Nephron (organoid): ENCODE measurements at regions not wholly inside any gene's neighbourhood (a gene's known extent, or its start where the extent isn't known, plus 50 kb on each side); places are given as distances from the start of the nearest gene placed in this dataset.
A peak's percentile ranks its signal among the peaks of the same experiment; 100 is the strongest.

Experiments used
- H3K27ac Mint-ChIP-seq, 3 experiments: 2 replicates each; pipeline ENCODE4 v1.8.0; 2020; ENCODE audit warnings: mixed read lengths in 3 of 3, mild to moderate bottlenecking in 2 of 3, moderate library complexity in 1 of 3
- H3K27me3 Mint-ChIP-seq: 2 replicates; pipeline ENCODE4 v1.8.0; 2021; ENCODE audit warnings: low read depth, mild to moderate bottlenecking, moderate library complexity, mixed read lengths
- H3K36me3 Mint-ChIP-seq: 2 replicates; pipeline ENCODE4 v1.8.0; 2020; ENCODE audit warnings: low read depth, mixed read lengths
- H3K4me1 Mint-ChIP-seq: 2 replicates; pipeline ENCODE4 v1.8.0; 2020; ENCODE audit warnings: mixed read lengths
- H3K4me3 Mint-ChIP-seq, 3 experiments: 2 replicates each; pipeline ENCODE4 v1.8.0; 2020; ENCODE audit warnings: mild to moderate bottlenecking in 3 of 3, mixed read lengths in 3 of 3, moderate library complexity in 2 of 3
- H3K9me3 Mint-ChIP-seq: 2 replicates; pipeline ENCODE4 v1.8.0; 2020; ENCODE audit warnings: mixed read lengths
- CTCF ChIP-seq, 3 experiments: fragments of 200-600 bp; sonication (generic); IDR thresholded peaks; one replicate each; pipeline ENCODE4 v1.5.0; 2021; ENCODE audit warnings: antibody characterized with exemption in 3 of 3; ENCODE audit not compliant: unreplicated experiment in 3 of 3

GRCh38 chr18:54712306-54712705, 116.0 kb upstream of the RAB27B start:
- Mint-ChIP-seq H3K4me1 (no peaks in the 10 kb centered on the region), H3K27me3 (peaks cover 8% of the 10 kb centered on the region), H3K9me3 (peaks cover 7% of the 10 kb centered on the region), H3K36me3 (no peaks in the 10 kb centered on the region), H3K4me3 (no peak overlapping the region), H3K27ac (no peak overlapping the region)
- TF ChIP-seq CTCF (IDR thresholded peaks at IDR 0.05; ENCODE audit: unreplicated experiment in 3 of 3), result no peak

DNA sequence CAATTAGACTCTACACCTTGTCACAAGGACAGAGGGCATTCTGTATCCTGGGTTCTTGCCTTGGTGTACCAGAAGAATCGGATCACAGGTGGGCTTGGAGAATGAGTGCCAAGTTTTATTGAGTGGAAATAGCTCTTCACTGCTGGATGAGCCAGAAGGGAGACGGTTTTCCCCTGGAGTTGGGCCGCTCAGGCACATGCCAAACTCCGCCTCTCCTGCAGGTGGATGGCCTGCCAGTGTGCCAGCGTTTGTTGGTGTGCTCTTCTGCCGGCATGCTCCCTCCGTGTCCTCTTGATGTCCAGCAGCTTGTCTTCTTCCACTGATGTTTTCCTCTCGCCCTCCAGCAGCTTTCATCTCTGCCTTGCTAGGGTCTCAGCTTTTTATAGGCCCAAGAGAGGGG, 115.5 kb upstream of the RAB27B start:
- peaks cover 13% of the 10 kb centered on the region for H3K27me3 Mint-ChIP-seq
- peaks cover 4% of the 10 kb centered on the region for H3K4me1 Mint-ChIP-seq
- no peak for TF ChIP-seq CTCF (IDR thresholded peaks at IDR 0.05; ENCODE audit: unreplicated experiment in 3 of 3)
- H3K9me3 Mint-ChIP-seq, result peaks cover 3% of the 10 kb centered on the region
- no peak overlapping the region for H3K4me3 Mint-ChIP-seq
- no peaks in the 10 kb centered on the region for H3K36me3 Mint-ChIP-seq
- no peak overlapping the region for H3K27ac Mint-ChIP-seq

- TF ChIP-seq CTCF (IDR thresholded peaks at IDR 0.05; ENCODE audit: unreplicated experiment in 3 of 3), result no peak
- H3K9me3 Mint-ChIP-seq, result no peaks in the 10 kb centered on the region
- H3K27me3 Mint-ChIP-seq, result peaks cover 16% of the 10 kb centered on the region
- peaks cover 11% of the 10 kb centered on the region for H3K4me1 Mint-ChIP-seq
- no peaks in the 10 kb centered on the region for H3K36me3 Mint-ChIP-seq
- H3K4me3 Mint-ChIP-seq, result no peak overlapping the region
- no peak overlapping the region for H3K27ac Mint-ChIP-seq
Measured at GRCh38 chr18:54713386-54713785, 114.9 kb upstream of the RAB27B start.

DNA sequence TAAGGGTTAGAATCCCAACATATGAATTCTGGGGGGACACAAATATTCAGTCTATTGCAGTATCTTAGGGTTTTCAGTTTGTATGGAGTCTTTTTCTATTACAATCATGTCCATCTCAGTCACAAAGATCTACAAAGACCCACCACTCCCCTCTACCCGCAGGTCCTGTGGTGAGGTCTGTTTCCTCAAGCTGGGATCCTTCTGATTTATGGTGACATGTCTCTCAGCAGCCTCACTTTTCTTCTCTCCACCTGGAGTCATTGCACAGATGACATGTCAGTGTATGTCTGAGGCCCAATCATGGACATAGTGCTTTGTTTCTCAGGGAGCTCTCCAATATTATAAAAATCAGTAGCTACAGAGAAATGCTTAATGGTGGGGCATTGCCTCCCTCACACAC, 113.4 kb upstream of the RAB27B start:
- H3K27me3 Mint-ChIP-seq, result peaks cover 17% of the 10 kb centered on the region
- no peaks in the 10 kb centered on the region for H3K36me3 Mint-ChIP-seq
- H3K9me3 Mint-ChIP-seq, result no peaks in the 10 kb centered on the region
- no peak for TF ChIP-seq CTCF (IDR thresholded peaks at IDR 0.05; ENCODE audit: unreplicated experiment in 3 of 3)
- no peak overlapping the region for H3K27ac Mint-ChIP-seq
- H3K4me3 Mint-ChIP-seq, result no peak overlapping the region
- H3K4me1 Mint-ChIP-seq, result peaks cover 11% of the 10 kb centered on the region

DNA sequence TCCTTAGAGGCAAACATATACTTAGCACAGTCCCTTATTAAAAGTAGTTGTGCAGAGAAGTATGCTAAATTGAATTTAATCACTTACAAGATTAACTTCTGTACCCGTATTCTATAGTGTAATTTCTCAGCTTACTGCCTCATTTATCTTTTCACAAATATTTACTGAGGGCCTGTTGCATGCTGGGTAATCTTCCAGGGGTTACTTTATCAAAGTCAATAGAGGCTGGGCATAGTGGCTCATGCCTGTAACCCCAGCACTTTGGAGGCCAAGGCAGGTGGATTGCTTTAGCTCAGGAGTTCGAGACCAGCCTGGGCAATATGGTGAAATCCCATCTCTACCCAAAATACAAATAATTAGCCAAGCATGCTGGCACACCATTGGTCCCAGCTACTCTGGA, 111.7 kb upstream of the RAB27B start:
- Mint-ChIP-seq H3K9me3 (no peaks in the 10 kb centered on the region), H3K4me1 (peaks cover 11% of the 10 kb centered on the region), H3K4me3 (no peak overlapping the region), H3K36me3 (no peaks in the 10 kb centered on the region), H3K27ac (no peak overlapping the region), H3K27me3 (peaks cover 17% of the 10 kb centered on the region)
- TF ChIP-seq CTCF (IDR thresholded peaks at IDR 0.05; ENCODE audit: unreplicated experiment in 3 of 3), result no peak

GRCh38 chr18:54717673-54718407, 110.4 kb upstream of the RAB27B start:
- H3K36me3 Mint-ChIP-seq, result no peaks in the 10 kb centered on the region
- peak overlapping the region; percentile 13 to 31 (median 18) for H3K4me3 Mint-ChIP-seq
- H3K27ac Mint-ChIP-seq, result no peak overlapping the region
- TF ChIP-seq CTCF (IDR thresholded peaks at IDR 0.05; ENCODE audit: unreplicated experiment in 3 of 3), result no peak
- H3K27me3 Mint-ChIP-seq, result peaks cover 17% of the 10 kb centered on the region
- H3K4me1 Mint-ChIP-seq, result peaks cover 11% of the 10 kb centered on the region
- H3K9me3 Mint-ChIP-seq, result no peaks in the 10 kb centered on the region
